Adrenal gland (tissue), 9 donors: ENCODE measurements at regions not wholly inside any gene's neighbourhood (a gene's known extent, or its start where the extent isn't known, plus 50 kb on each side); places are given as distances from the start of the nearest gene placed in this dataset.
A peak's percentile ranks its signal among the peaks of the same experiment; 100 is the strongest.

Experiments
- DNase-seq, 7 donors: peaks; one replicate each; pipeline ENCODE4 v3.0.0-alpha.2; 2019 to 2020
- H3K27ac ChIP-seq, 5 donors: fragments of 200-600 bp; sonication (generic) in 4 of 5; 1 replicate in 3 of 5; 2 replicates in 2 of 5; pipeline versions ENCODE4 v1.5.1 to v1.8.0; 2016 to 2020; ENCODE audit warnings: mild to moderate bottlenecking in 1 of 5
- H3K27me3 ChIP-seq: fragments of 200-600 bp; 2 replicates; pipeline ENCODE4 v1.8.0; 2021
- H3K36me3 ChIP-seq, 2 donors: fragments of 200-600 bp; replicated peaks in 1 of 2; 1 replicate in 1 of 2; 2 replicates in 1 of 2; pipeline versions ENCODE4 v1.5.1 to v1.8.0; 2018 to 2022
- H3K4me1 ChIP-seq, 2 donors: fragments of 200-600 bp; replicated peaks in 1 of 2; 1 replicate in 1 of 2; 2 replicates in 1 of 2; pipeline versions ENCODE4 v1.5.1 to v1.8.0; 2018 to 2021
- H3K4me3 ChIP-seq, 4 donors: fragments of 200-600 bp; sonication (generic) in 3 of 4; one replicate each; pipeline ENCODE4 v1.5.1; 2016 to 2018
- H3K9me3 ChIP-seq, 3 donors: fragments of 200-600 bp; sonication (generic) in 1 of 3; replicated peaks in 1 of 3; 1 replicate in 2 of 3; 2 replicates in 1 of 3; pipeline versions ENCODE4 v1.5.1 to v1.8.0; 2016 to 2021
- POLR2A ChIP-seq, 2 donors: fragments of 450-650 bp; IDR thresholded peaks; one replicate each; pipeline ENCODE4 v1.6.1; 2017; ENCODE audit warnings: antibody characterized with exemption in 2 of 2, mild to moderate bottlenecking in 2 of 2, moderate library complexity in 1 of 2
- WGBS, 4 donors: extraction: QIAGEN DNeasy Blood & Tissue Kit in 2 of 4; methylation state at CpG; one replicate each; pipeline versions ENCODE4 v1.1.5 to v1.1.7; 2013 to 2017; 5-methylcytosine and 5-hydroxymethylcytosine counted together
- intact Hi-C, 2 donors: fragments of 100-400 bp; cut with DNase I; formaldehyde crosslinking; loops; one replicate each; pipeline versions ENCODE4 v1.14.1 to v1.15.0; 2022 to 2023
- TF ChIP-seq, protein P1 (sequence below), 6 experiments: fragments of 450-650 bp in 4 of 6; fragments of 200-600 bp in 2 of 6; sonication (generic) in 1 of 6; IDR thresholded peaks; 1 replicate in 5 of 6; 2 replicates in 1 of 6; pipeline versions ENCODE4 v1.5.1 to v1.8.0; 2016 to 2021; ENCODE audit warnings: antibody characterized with exemption in 6 of 6, mild to moderate bottlenecking in 2 of 6, moderate library complexity in 1 of 6
- donor health status: healthy with polysubstance abuse.
- donor health status: Bipolar disorder and iron deficiency.
- donor health status: DM: yes; HTN: yes; CAD: no.
- donor health status: DM: no; HTN: no; CAD: no.
- donor health status: DM: no; HTN: no; CAD: no.

DNA sequence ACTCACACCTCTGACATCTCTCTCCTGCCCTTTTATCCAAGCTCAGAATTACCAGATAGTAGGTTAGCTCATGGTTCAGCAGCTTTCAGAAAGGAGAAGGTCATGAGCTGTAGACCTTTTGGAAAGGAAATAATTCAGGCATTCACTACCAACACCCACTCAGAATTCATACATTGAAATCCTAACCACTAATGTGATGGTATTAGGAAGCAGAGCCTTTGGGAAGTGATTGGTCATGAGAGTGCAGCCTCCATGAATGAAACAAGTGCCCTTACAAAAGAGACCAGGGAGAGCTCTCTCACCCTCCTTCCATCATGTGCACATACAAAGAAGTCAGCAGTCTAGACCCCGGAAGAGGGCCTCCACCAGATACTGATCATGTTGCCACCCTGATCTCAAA lies 315.8 kb upstream of the CCDC54 start:
- no peak for TF ChIP-seq POLR2A (IDR thresholded peaks at IDR 0.05)
- H3K4me1 ChIP-seq = peaks cover 3 to 13% of the 10 kb centered on the region in 2 donors
- intact Hi-C loops = loop anchor here (10.0 kb wide), 1 partner anchor 237 kb away; no protein-coding TSS in a partner anchor
- H3K4me3 ChIP-seq = no peak overlapping the region
- H3K27ac ChIP-seq = no peak overlapping the region
- no peaks in the 10 kb centered on the region for H3K36me3 ChIP-seq
- WGBS, 4 donors = 86 to 100% (median 94%) methylated on average over 1 of the region's 1 CpG
- no peaks in the 10 kb centered on the region for H3K9me3 ChIP-seq
- DNase-seq = no peak
- no peaks in the 10 kb centered on the region for H3K27me3 ChIP-seq

DNA sequence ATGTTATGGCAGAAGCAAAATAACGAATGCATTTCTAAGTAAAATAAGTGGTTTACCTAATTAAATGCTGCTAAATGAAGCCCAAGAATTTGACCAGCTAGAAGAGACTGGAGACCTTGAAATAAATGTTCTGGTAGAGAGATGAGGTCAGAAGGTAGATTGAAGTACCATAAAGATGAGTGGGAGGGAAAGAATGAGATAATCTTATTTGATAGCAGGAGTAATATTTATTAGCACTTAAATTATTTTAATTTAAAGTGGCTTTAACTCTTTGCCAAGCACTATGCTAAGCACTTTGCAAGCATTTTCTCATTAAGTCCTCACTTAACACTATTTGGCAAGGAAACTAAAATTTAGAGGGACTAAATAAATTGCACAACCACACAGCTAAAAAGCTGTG lies 314.9 kb upstream of the CCDC54 start:
- Histone ChIP-seq H3K9me3 (no peaks in the 10 kb centered on the region), H3K4me1 (peaks cover 3 to 13% of the 10 kb centered on the region in 2 donors), H3K36me3 (no peaks in the 10 kb centered on the region), H3K27ac (no peak overlapping the region), H3K27me3 (no peaks in the 10 kb centered on the region), H3K4me3 (no peak overlapping the region)
- intact Hi-C loops = loop anchor here (10.0 kb wide), 1 partner anchor 238 kb away; no protein-coding TSS in a partner anchor
- DNase-seq = no peak
- 47 to 59% (median 55%) methylated on average over 1 of the region's 1 CpG for WGBS, 4 donors
- TF ChIP-seq, protein P1, sequence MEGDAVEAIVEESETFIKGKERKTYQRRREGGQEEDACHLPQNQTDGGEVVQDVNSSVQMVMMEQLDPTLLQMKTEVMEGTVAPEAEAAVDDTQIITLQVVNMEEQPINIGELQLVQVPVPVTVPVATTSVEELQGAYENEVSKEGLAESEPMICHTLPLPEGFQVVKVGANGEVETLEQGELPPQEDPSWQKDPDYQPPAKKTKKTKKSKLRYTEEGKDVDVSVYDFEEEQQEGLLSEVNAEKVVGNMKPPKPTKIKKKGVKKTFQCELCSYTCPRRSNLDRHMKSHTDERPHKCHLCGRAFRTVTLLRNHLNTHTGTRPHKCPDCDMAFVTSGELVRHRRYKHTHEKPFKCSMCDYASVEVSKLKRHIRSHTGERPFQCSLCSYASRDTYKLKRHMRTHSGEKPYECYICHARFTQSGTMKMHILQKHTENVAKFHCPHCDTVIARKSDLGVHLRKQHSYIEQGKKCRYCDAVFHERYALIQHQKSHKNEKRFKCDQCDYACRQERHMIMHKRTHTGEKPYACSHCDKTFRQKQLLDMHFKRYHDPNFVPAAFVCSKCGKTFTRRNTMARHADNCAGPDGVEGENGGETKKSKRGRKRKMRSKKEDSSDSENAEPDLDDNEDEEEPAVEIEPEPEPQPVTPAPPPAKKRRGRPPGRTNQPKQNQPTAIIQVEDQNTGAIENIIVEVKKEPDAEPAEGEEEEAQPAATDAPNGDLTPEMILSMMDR (IDR thresholded peaks at IDR 0.05) = no peak
- TF ChIP-seq POLR2A (IDR thresholded peaks at IDR 0.05) = no peak

DNA sequence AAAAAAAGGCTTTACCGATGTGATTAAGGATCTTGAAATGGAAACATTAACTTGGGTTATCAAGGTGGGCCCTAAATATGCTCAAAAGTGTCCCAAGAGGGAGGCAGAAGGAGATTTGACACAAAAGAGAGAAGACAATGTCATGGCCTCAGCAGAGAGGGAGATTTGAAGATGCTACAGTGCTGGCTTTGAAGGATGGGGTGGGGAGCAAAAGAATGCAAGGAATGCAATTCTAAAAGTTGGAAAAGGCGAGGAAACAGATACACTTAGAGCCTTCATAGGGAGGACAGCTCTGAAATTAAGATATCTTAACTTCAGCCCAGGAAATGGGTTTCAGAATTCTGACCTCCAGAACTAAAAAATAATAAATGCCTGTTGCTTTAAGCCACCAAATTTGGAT lies 314.5 kb upstream of the CCDC54 start:
- no peak overlapping the region for H3K4me3 ChIP-seq
- 63 to 77% (median 77%) methylated on average over 2 of the region's 2 CpGs for WGBS, 4 donors
- no peaks in the 10 kb centered on the region for H3K9me3 ChIP-seq
- H3K27ac ChIP-seq = peak overlapping the region in 2 of 5 donors; percentile 1 to 24
- H3K27me3 ChIP-seq = no peaks in the 10 kb centered on the region
- DNase-seq = no peak
- TF ChIP-seq, protein P1 (IDR thresholded peaks at IDR 0.05) = no peak
- no peak for TF ChIP-seq POLR2A (IDR thresholded peaks at IDR 0.05)
- peaks cover 3 to 13% of the 10 kb centered on the region in 2 donors for H3K4me1 ChIP-seq
- no peaks in the 10 kb centered on the region for H3K36me3 ChIP-seq
- intact Hi-C loops = loop anchor here (10.0 kb wide), 1 partner anchor 238 kb away; no protein-coding TSS in a partner anchor

DNA sequence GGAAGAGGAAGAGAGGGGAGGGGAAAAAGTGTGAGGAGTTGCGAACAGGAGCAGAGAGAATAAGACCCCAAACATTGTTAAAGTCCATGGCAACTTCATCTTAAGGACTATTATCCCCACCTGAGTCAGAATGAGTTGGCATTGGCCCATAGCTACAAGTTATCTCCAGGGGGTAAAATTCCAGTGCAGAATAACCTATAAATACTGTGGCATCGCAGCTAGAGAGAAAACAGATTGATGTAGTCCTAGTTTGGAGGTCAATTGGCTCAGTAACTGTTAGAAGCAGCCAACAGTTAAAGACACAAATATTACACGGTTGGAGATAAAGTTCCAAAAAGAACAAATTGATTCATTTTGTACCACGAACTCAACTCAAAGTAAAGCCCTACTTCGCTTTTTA lies 313.9 kb upstream of the CCDC54 start:
- TF ChIP-seq, protein P1 (IDR thresholded peaks at IDR 0.05) = no peak
- TF ChIP-seq POLR2A (IDR thresholded peaks at IDR 0.05) = no peak
- H3K27ac ChIP-seq = peak overlapping the region in 2 of 5 donors; percentile 24 to 54

More for the DNA sequence above, 313.9 kb upstream of the CCDC54 start:
- H3K27me3 ChIP-seq = no peaks in the 10 kb centered on the region
- DNase-seq = no peak
- 45 to 59% (median 52%) methylated on average over 5 of the region's 5 CpGs for WGBS, 4 donors
- H3K36me3 ChIP-seq = no peaks in the 10 kb centered on the region
- H3K4me1 ChIP-seq = peaks cover 3 to 13% of the 10 kb centered on the region in 2 donors
- no peaks in the 10 kb centered on the region for H3K9me3 ChIP-seq
- intact Hi-C loops = loop anchor here (10.0 kb wide), 1 partner anchor 239 kb away; no protein-coding TSS in a partner anchor
- H3K4me3 ChIP-seq = no peak overlapping the region
